Peyer's patch (tissue), 4 donors: ENCODE measurements at regions not wholly inside any gene's neighbourhood (a gene's known extent, or its start where the extent isn't known, plus 50 kb on each side); places are given as distances from the start of the nearest gene placed in this dataset.

Source experiments
- DNase-seq, 3 donors: peaks; one replicate each; pipeline ENCODE4 v3.0.0-alpha.2; 2017 to 2019
- H3K27ac ChIP-seq, 4 donors: fragments of 200-600 bp; sonication (generic); one replicate each; pipeline ENCODE4 v1.5.1; 2016 to 2019
- H3K27me3 ChIP-seq, 2 donors: fragments of 200-600 bp; sonication (generic); one replicate each; pipeline ENCODE4 v1.5.1; 2019
- H3K36me3 ChIP-seq, 3 donors: fragments of 200-600 bp; sonication (generic); one replicate each; pipeline ENCODE4 v1.5.1; 2016 to 2019
- H3K4me1 ChIP-seq, 4 donors: fragments of 200-600 bp; sonication (generic); one replicate each; pipeline ENCODE4 v1.5.1; 2016 to 2019
- H3K4me3 ChIP-seq, 4 donors: fragments of 200-600 bp; sonication (generic); 1 replicate in 3 of 4; 2 replicates in 1 of 4; pipeline ENCODE4 v1.5.1; 2016 to 2019; ENCODE audit warnings: mild to moderate bottlenecking in 1 of 4
- H3K9me3 ChIP-seq, 4 donors: fragments of 200-600 bp; sonication (generic); one replicate each; pipeline ENCODE4 v1.5.1; 2016 to 2019; ENCODE audit warnings: mild to moderate bottlenecking in 1 of 4
- POLR2A ChIP-seq, 2 donors: fragments of 450-650 bp; IDR thresholded peaks; one replicate each; pipeline ENCODE4 v1.5.1; 2017; ENCODE audit warnings: antibody characterized with exemption in 2 of 2, mild to moderate bottlenecking in 2 of 2, moderate library complexity in 2 of 2
- TF ChIP-seq, protein P1 (sequence below), 6 experiments: fragments of 450-650 bp in 4 of 6; fragments of 200-600 bp in 2 of 6; sonication (generic) in 1 of 6; IDR thresholded peaks; one replicate each; pipeline ENCODE4 v1.5.1; 2017 to 2019; ENCODE audit warnings: antibody characterized with exemption in 6 of 6, mild to moderate bottlenecking in 3 of 6, moderate library complexity in 1 of 6

DNA sequence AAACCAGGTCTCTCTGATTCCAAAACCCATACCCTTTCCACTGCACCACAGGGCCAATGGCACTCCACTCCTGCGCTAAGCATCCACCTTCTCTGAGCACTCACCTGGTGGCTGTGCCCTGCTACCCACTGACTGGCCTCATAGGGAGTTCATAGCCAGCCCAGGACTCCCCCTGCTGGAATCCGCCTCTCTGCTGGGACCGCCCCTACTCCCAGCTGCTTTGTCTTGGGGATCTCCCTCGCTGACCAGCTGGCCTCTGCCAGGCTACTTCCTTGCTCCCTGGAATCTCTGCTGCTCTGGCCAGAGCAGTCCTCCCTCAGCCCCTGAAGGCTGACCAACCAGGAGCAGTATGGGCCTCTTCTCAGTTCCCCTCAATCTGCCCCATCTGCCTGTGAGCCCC, 129.7 kb downstream of the FAXC start:
- H3K4me3 ChIP-seq: no peak overlapping the region
- no peak for TF ChIP-seq POLR2A (IDR thresholded peaks at IDR 0.05)
- TF ChIP-seq, protein P1, sequence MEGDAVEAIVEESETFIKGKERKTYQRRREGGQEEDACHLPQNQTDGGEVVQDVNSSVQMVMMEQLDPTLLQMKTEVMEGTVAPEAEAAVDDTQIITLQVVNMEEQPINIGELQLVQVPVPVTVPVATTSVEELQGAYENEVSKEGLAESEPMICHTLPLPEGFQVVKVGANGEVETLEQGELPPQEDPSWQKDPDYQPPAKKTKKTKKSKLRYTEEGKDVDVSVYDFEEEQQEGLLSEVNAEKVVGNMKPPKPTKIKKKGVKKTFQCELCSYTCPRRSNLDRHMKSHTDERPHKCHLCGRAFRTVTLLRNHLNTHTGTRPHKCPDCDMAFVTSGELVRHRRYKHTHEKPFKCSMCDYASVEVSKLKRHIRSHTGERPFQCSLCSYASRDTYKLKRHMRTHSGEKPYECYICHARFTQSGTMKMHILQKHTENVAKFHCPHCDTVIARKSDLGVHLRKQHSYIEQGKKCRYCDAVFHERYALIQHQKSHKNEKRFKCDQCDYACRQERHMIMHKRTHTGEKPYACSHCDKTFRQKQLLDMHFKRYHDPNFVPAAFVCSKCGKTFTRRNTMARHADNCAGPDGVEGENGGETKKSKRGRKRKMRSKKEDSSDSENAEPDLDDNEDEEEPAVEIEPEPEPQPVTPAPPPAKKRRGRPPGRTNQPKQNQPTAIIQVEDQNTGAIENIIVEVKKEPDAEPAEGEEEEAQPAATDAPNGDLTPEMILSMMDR (IDR thresholded peaks at IDR 0.05): no peak
- DNase-seq: no peak
- H3K4me1 ChIP-seq: no peaks in the 10 kb centered on the region
- H3K27ac ChIP-seq: no peak overlapping the region
- H3K36me3 ChIP-seq: no peaks in the 10 kb centered on the region
- no peaks in the 10 kb centered on the region for H3K27me3 ChIP-seq
- no peaks in the 10 kb centered on the region for H3K9me3 ChIP-seq

DNA sequence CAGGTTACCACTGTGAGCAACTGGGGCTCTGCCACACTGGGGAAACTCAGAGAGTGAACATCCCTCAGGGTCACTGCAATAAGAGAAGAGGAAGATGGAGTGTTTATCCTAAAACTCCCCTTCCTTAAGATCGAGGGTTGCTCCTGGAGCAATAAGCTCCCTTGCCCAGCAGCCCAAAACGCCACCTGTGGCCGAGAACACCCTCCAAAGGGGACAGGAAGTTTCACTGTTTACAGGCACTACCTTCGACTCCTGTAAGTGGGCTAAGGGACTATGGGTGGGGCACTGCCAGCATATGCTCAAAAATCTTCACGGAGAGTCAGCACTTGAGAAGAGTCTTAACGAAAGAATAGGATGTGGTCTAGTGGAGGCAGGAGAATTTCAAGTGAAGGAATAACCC, 132.5 kb downstream of the FAXC start:
- Histone ChIP-seq H3K4me3 (no peak overlapping the region), H3K27ac (no peak overlapping the region), H3K27me3 (no peaks in the 10 kb centered on the region), H3K36me3 (no peaks in the 10 kb centered on the region), H3K4me1 (no peaks in the 10 kb centered on the region), H3K9me3 (no peaks in the 10 kb centered on the region)
- no peak for TF ChIP-seq POLR2A (IDR thresholded peaks at IDR 0.05)
- TF ChIP-seq, protein P1 (IDR thresholded peaks at IDR 0.05): no peak
- no peak for DNase-seq

DNA sequence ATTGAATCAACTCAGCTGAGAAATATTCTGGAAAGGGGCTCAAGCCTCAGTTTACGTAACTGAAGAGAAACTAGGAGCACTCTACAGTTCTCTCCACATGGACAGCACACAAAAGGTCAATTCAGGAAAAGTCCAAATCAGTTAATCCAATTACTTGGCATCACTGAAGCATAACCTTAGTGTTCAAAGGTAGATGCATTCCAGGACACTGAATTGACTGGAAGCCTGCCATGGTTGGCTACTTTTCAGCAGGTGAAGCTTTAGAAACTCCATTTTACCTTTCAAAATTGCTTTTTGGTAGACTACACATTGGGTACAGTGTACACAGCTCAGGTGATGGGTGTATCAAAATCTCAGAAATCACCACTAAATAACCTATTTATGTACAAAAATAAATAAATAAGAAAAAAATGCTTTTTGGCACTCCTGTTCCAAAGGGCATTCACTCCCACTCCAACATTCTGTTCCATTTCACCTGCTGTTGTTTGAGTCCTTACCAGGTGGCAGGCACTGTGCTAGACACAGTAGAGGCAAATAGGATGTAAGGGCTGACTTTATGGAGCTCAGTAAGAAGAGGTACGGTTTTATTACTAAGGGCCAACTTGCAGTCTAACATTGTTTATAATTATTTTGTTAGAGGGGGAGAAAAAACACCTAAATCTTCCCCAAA, 153.4 kb downstream of the FAXC start:
- Histone ChIP-seq H3K9me3 (no peaks in the 10 kb centered on the region), H3K27me3 (no peaks in the 10 kb centered on the region), H3K4me1 (no peaks in the 10 kb centered on the region), H3K27ac (no peak overlapping the region), H3K36me3 (no peaks in the 10 kb centered on the region), H3K4me3 (no peak overlapping the region)
- TF ChIP-seq, protein P1 (IDR thresholded peaks at IDR 0.05): no peak
- TF ChIP-seq POLR2A (IDR thresholded peaks at IDR 0.05): no peak
- no peak for DNase-seq

DNA sequence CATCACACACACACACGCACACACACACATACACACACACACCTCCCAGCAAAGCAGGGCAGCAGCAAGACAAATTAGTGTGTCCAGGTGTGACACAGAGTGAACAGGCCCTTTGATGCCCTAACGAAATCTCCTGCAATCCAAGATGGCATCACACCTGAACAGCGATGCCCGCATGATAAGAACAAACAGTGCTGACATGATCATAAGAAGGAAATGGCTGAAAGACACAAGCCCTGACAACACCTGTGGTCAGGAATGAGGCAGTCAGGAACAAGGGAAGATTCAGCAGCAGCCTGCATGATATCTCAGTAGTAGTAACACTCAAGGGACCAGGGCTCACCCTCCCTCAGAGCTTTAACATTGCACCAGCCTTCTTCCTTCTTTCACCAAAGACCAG, 156.9 kb downstream of the FAXC start:
- no peak for TF ChIP-seq POLR2A (IDR thresholded peaks at IDR 0.05)
- TF ChIP-seq, protein P1 (IDR thresholded peaks at IDR 0.05): no peak
- no peaks in the 10 kb centered on the region for H3K9me3 ChIP-seq
- DNase-seq: no peak
- H3K36me3 ChIP-seq: no peaks in the 10 kb centered on the region
- H3K27ac ChIP-seq: no peak overlapping the region
- no peaks in the 10 kb centered on the region for H3K4me1 ChIP-seq
- no peak overlapping the region for H3K4me3 ChIP-seq
- no peaks in the 10 kb centered on the region for H3K27me3 ChIP-seq

DNA sequence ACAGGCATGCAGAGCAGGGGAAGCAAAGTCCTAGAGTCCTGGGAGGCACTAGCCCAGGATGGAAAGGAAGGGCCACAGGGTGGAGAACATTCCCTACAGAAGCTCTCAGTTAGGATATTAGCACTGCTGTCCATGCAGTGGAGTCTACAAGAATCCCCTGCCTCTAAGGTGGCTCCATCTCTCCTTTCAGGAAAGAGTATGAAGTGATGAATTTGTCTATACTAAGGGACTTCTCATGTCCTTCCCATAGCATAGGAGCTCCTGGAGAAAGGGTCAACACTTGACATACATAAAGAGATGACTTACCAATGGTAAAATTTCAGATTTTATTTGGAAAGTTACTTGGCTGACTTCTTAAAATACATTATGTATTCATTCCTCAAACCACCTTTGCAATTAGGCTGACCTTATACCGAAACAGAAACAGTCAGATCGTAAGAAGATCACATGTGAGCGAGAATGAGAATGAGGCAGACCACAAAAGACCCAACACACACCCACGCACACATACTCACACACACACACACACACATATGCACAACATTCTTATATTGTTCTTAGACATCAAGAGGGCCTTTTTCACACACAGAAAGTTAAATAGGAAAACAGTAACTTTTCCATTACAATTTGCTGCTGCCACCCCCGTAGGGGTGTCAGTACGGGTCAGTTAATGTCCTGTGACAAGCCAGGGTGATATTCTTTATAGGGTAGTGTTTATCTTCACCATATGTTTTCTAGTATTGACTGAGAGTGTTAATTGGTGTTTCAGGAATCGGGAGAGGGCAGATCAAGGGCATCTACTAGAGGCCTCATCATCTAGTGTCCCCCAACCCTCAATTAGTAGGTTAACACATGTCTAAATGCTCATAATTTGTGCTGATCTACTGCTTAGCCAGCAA, 159.4 kb downstream of the FAXC start:
- Histone ChIP-seq H3K4me1 (no peaks in the 10 kb centered on the region), H3K4me3 (no peak overlapping the region), H3K27ac (no peak overlapping the region), H3K27me3 (no peaks in the 10 kb centered on the region), H3K36me3 (no peaks in the 10 kb centered on the region), H3K9me3 (no peaks in the 10 kb centered on the region)
- DNase-seq: no peak
- TF ChIP-seq POLR2A (IDR thresholded peaks at IDR 0.05): no peak
- TF ChIP-seq, protein P1 (IDR thresholded peaks at IDR 0.05): no peak
